Central memory CD8-positive, alpha-beta T cell (primary cell): ENCODE measurements at regions not wholly inside any gene's neighbourhood (a gene's known extent, or its start where the extent isn't known, plus 50 kb on each side); places are given as distances from the start of the nearest gene placed in this dataset.
A peak's percentile ranks its signal among the peaks of the same experiment; 100 is the strongest.
"Not testable (repeated sequence)": the region's sequence is repeated elsewhere in the genome, so short reads cannot be mapped to it uniquely, and the experiment has no call there.

Source experiments
- ATAC-seq: fragments of 150-1000 bp; cut with Tn5 transposase; replicated peaks from 2 replicates; pipeline ENCODE4 v1.10.0; 2022; ENCODE audit warnings: mild to moderate bottlenecking, moderate FRiP score, moderate number of reproducible peaks; ENCODE audit not compliant: poor library complexity, severe bottlenecking; ENCODE audit errors: extremely low read depth
- DNase-seq, 2 donors: peaks; one replicate each; pipeline ENCODE4 v3.0.0; 2021; ENCODE audit warnings: low spot score in 2 of 2
- H3K27ac Mint-ChIP-seq: one replicate; pipeline ENCODE4 v1.8.0; 2022; ENCODE audit warnings: low read depth, mild to moderate bottlenecking, moderate library complexity, mixed read lengths
- H3K27me3 Mint-ChIP-seq: one replicate; pipeline ENCODE4 v1.8.0; 2022; ENCODE audit warnings: mixed read lengths
- H3K36me3 Mint-ChIP-seq: one replicate; pipeline ENCODE4 v1.8.0; 2022; ENCODE audit warnings: mild to moderate bottlenecking, moderate library complexity, mixed read lengths; ENCODE audit not compliant: insufficient read depth
- H3K4me1 Mint-ChIP-seq: one replicate; pipeline ENCODE4 v1.8.0; 2022; ENCODE audit warnings: mixed read lengths
- H3K4me3 Mint-ChIP-seq: one replicate; pipeline ENCODE4 v1.8.0; 2022; ENCODE audit warnings: mild to moderate bottlenecking, moderate library complexity, mixed read lengths
- H3K9me3 Mint-ChIP-seq: one replicate; pipeline ENCODE4 v1.8.0; 2022; ENCODE audit warnings: mixed read lengths

DNA sequence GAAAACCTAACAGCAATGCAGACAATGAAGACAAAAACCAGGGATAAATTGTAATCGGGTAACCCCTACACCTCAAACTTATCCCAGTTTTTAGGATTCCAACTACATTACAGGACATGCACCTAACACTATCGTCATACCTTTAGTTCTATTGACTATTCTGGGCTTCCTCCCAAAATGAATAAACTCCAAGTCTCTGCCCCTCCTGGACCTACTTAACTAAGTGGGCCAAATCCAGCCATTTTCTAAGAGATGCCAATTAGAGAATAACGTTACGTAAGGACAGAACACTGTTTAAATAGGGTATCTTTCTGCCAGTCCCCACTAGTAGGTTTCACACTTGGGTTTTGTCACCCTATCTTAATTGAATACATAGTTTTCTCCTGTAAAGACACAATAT is 253.1 kb upstream of the MKLN1 start:
- H3K36me3 Mint-ChIP-seq = peaks cover 67% of the 10 kb centered on the region
- ATAC-seq = no peak
- H3K9me3 Mint-ChIP-seq = no peaks in the 10 kb centered on the region
- DNase-seq = no peak
- no peaks in the 10 kb centered on the region for H3K27me3 Mint-ChIP-seq
- no peak overlapping the region for H3K27ac Mint-ChIP-seq
- H3K4me1 Mint-ChIP-seq = peaks cover 56% of the 10 kb centered on the region
- H3K4me3 Mint-ChIP-seq = peak overlapping the region; percentile 65

DNA sequence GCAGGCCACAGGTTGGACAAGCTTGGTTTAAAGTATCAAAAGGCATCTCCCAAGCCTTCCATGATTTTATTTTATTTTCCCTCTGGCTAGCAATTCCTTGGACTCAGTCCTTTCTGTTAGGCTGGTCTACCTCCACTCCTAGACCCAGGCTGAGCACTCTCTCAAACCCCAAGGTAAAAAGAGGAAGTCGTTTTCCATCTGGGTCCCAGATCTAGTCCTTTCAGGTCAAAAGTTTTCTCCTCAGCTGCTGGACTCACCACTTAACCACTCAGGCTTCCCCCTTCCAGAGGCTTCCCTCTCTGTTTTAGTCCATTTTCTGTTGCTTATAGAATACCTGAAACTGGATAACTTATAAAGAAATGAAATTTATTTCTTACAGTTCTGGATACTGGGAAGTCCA is 252.3 kb upstream of the MKLN1 start:
- Mint-ChIP-seq H3K27ac (no peak overlapping the region), H3K27me3 (no peaks in the 10 kb centered on the region), H3K9me3 (no peaks in the 10 kb centered on the region), H3K36me3 (peaks cover 59% of the 10 kb centered on the region), H3K4me3 (peak overlapping the region; percentile 55), H3K4me1 (peaks cover 48% of the 10 kb centered on the region)
- no peak for DNase-seq
- ATAC-seq = no peak

DNA sequence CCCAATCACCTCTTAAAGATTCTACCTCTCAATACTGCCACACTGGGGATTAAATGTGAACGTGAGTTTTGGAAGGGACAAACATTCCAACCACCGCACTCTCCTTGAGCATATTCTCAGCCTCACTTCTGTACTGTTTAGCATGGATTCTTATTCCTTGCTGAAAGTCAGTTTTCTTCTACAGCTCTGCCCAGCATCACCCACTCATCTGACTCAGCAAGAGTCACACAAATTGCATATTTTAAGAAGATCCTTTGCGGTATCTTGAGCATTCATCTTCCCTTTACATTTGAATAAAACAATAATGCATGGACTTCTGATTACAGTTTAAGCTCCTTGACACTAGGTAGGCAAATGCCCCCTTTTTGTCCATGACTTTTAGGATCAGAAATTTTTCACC is 251.6 kb upstream of the MKLN1 start:
- Mint-ChIP-seq H3K4me3 (peak overlapping the region; percentile 55), H3K9me3 (no peaks in the 10 kb centered on the region), H3K27ac (no peak overlapping the region), H3K36me3 (peaks cover 53% of the 10 kb centered on the region), H3K4me1 (peaks cover 45% of the 10 kb centered on the region), H3K27me3 (no peaks in the 10 kb centered on the region)
- ATAC-seq (no peak), DNase-seq (no peak)

DNA sequence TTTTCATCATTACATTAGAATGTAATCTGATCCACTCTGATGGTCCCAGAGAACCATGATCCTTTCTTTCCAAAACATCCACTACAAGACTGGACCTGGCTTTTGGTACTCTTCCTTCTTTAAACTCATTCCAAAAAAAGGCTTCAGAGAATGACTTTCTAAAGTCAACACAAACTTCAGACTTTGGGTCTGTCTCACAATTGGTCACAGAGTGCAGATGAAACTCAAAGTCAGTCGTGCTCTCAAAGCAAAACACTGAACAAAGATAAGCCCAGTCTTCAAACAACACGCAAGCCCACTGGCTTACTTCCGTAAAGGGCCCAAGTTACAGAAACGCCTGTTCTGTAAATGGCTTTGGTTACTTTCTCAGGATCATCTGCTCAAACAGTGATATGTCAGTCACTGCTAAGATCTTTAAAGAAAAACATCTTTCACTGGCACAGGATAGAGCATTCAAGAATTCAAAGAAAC is 250.9 kb upstream of the MKLN1 start:
- H3K27ac Mint-ChIP-seq = no peak overlapping the region
- no peak for ATAC-seq
- H3K27me3 Mint-ChIP-seq = no peaks in the 10 kb centered on the region
- H3K4me3 Mint-ChIP-seq = peak overlapping the region; percentile 55
- DNase-seq = no peak
- peaks cover 50% of the 10 kb centered on the region for H3K36me3 Mint-ChIP-seq
- no peaks in the 10 kb centered on the region for H3K9me3 Mint-ChIP-seq
- H3K4me1 Mint-ChIP-seq = peaks cover 45% of the 10 kb centered on the region

DNA sequence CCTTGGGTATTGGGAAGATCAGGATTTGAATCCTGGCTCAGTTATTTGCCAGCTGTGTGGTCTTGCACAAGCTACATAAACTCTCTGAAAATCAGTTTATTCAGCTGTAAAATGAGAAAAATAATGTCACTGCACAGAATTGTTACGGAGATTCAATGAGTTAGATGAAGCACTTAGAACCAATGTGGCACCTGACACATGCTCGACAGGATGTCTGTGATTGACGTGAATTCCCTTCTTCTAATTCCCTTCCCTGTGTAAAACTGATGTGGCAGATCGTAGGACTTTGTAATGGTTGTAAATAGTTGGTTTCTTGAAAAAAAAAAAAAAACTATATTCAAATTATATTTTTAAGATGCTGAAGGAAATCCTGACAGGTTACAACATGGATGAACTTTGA is 249.9 kb upstream of the MKLN1 start:
- ATAC-seq (no peak), DNase-seq (no peak)
- H3K9me3 Mint-ChIP-seq = no peaks in the 10 kb centered on the region
- peaks cover 50% of the 10 kb centered on the region for H3K4me1 Mint-ChIP-seq
- no peak overlapping the region for H3K27ac Mint-ChIP-seq
- peaks cover 52% of the 10 kb centered on the region for H3K36me3 Mint-ChIP-seq
- H3K4me3 Mint-ChIP-seq = no peak overlapping the region
- no peaks in the 10 kb centered on the region for H3K27me3 Mint-ChIP-seq

DNA sequence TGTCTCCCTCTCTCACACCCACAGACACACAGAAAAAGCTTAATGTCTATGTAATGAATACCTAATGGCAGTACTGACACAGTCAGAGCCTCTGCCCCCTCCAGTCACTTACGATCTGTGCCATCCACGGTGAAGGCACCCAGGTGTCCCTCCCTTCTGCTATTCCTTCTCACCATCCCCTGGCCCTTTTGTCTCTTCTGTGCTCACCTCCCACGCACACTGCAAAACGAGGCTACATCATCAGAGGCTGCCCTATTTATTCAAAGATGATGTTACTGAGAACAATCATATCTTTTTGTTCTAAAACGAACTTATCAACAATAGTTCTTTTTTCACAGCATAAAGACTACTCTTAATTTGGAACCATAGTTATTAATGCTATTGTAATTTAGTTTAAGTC is 246.9 kb upstream of the MKLN1 start:
- Mint-ChIP-seq H3K4me1 (peaks cover 44% of the 10 kb centered on the region), H3K27me3 (no peaks in the 10 kb centered on the region), H3K4me3 (no peak overlapping the region), H3K9me3 (no peaks in the 10 kb centered on the region), H3K36me3 (peaks cover 49% of the 10 kb centered on the region), H3K27ac (no peak overlapping the region)
- DNase-seq (no peak), ATAC-seq (no peak)

DNA sequence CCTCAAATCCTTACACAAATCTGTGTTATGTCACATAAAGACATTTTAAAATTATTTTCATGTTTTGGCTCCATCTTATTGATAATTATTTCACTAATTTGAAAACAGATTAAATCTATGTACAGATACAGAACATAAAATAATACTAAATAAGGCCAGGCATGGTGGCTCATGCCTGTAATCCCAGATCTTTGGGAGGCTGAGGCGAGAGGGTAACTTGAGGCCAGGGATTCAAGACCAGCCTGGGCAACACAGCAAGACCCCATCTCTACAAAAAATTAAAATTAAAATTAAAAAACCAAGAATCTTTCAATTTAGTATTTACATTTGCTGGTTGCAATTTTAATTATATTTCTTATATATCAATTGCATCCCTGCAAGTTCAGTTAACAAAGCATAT is 246.4 kb upstream of the MKLN1 start:
- ATAC-seq = no peak
- H3K4me3 Mint-ChIP-seq = no peak overlapping the region
- peak overlapping the region; percentile 86 for H3K27ac Mint-ChIP-seq
- peaks cover 47% of the 10 kb centered on the region for H3K36me3 Mint-ChIP-seq
- no peaks in the 10 kb centered on the region for H3K9me3 Mint-ChIP-seq
- H3K27me3 Mint-ChIP-seq = no peaks in the 10 kb centered on the region
- DNase-seq = no peak
- H3K4me1 Mint-ChIP-seq = peaks cover 39% of the 10 kb centered on the region

DNA sequence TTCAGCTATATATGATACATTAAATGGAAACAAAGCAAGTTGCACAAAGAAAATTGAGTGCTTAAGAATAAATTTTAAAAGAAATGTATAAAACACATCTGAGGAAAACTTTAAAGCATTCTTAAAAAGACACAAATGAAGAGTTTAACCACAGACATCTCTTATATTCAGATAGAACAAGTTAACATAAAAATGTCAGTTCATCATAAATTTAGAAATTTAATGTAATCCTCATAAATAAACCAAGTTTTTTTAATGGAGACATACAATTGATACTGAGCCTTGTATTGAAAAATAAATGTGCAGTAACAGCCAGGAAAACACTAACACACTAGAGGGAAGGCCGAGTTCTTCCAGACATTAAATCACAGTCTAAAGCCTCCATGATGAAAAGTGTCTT is 243.9 kb upstream of the MKLN1 start:
- H3K27me3 Mint-ChIP-seq = no peaks in the 10 kb centered on the region
- H3K9me3 Mint-ChIP-seq = no peaks in the 10 kb centered on the region
- H3K36me3 Mint-ChIP-seq = peaks cover 59% of the 10 kb centered on the region
- peak overlapping the region; percentile 73 for H3K27ac Mint-ChIP-seq
- no peak overlapping the region for H3K4me3 Mint-ChIP-seq
- no peak for ATAC-seq
- no peak for DNase-seq
- H3K4me1 Mint-ChIP-seq = peaks cover 47% of the 10 kb centered on the region

DNA sequence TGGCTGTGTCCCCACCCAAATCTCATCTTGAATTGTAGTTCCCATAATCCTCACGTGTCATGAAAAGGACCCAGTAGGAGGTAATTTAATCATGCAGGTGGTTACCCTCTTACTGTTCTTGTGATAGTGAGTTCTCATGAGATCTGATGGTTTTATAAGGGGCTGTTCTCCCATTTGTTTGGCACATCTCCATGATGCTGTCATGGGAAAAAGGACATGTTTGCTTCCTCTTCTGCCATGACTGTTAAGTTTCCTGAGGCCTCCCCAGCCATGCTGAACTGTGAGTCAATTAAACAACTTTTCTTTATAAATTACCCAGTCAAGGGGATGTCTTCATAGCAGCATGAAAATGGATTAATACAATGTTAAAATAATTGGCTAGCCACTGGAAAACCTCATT is 243.3 kb upstream of the MKLN1 start:
- Mint-ChIP-seq H3K27ac (peak overlapping the region; percentile 73), H3K4me3 (peak overlapping the region; percentile 52), H3K4me1 (peaks cover 52% of the 10 kb centered on the region), H3K36me3 (peaks cover 65% of the 10 kb centered on the region)
- not testable (repeated sequence) for ATAC-seq, H3K27me3 Mint-ChIP-seq, H3K9me3 Mint-ChIP-seq, DNase-seq

DNA sequence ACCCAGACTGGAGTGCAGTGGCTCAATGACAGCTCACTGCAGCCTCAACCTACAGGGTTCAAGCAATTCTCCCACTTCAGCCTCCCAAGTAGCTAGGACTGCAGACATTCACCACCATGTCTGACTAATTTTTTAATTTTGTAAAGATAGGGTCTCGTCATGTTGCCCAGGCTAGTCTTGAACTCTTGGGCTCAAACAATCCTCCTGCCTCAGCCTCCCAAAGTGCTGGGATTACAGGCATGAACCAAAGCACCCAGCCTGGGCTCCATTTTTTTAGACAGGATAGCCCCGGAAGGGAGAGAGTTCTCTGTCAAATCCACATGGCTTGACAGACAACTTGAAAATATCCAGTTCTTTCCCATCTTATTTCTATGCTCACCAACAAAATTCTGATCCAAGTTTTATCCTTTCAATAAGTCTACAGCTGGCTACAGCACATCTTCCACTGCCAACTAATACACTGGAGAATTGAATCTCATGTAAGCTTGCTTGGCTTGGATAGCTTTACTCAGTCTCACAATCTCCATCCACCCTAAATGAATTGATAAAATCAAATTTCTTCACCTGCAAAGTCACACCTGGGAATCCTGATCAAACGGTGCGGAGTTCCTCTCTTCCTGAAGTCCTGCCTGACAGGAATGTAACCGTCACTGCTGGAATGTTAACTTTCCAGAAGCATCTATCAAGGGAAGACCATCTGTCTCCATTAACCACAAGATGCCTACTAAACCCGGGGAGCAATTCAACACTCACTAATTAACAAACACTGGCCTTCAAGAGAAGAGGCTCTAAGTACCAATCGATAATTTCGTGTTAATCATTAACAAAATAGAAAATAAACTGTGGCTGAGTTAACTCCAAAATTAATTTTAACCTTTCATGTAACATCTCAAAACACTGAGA is 239.7 kb upstream of the MKLN1 start:
- Mint-ChIP-seq H3K27me3 (no peaks in the 10 kb centered on the region), H3K4me3 (peak overlapping the region; percentile 55)

DNA sequence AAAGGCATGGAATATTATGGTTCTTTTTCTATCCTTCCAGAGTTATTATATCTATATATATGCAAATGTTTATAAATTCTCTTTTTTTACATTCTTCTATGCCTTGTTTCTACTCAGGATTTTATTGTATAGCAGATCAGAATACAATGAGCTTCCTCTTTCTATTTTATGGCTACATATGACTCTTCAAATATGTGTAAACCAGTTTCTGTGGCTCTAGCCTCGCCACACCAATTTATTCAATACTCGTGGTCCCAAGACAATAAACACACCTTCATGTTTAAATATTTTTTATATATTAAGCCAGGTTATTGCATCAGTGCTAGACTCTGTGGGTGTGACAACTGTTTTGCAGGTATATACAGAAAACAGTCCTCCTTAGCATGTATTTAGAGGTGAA is 237.5 kb upstream of the MKLN1 start:
- Mint-ChIP-seq H3K27ac (peak overlapping the region; percentile 100), H3K4me1 (peaks cover 81% of the 10 kb centered on the region), H3K27me3 (no peaks in the 10 kb centered on the region), H3K36me3 (peaks cover 88% of the 10 kb centered on the region), H3K4me3 (peak overlapping the region; percentile 47), H3K9me3 (no peaks in the 10 kb centered on the region)
- DNase-seq (no peak), ATAC-seq (no peak)

More for the DNA sequence above, 239.7 kb upstream of the MKLN1 start:
- Mint-ChIP-seq H3K27ac (peak overlapping the region; percentile 33), H3K4me1 (peaks cover 78% of the 10 kb centered on the region), H3K9me3 (no peaks in the 10 kb centered on the region), H3K36me3 (peaks cover 84% of the 10 kb centered on the region)
- DNase-seq = no peak
- ATAC-seq = no peak

DNA sequence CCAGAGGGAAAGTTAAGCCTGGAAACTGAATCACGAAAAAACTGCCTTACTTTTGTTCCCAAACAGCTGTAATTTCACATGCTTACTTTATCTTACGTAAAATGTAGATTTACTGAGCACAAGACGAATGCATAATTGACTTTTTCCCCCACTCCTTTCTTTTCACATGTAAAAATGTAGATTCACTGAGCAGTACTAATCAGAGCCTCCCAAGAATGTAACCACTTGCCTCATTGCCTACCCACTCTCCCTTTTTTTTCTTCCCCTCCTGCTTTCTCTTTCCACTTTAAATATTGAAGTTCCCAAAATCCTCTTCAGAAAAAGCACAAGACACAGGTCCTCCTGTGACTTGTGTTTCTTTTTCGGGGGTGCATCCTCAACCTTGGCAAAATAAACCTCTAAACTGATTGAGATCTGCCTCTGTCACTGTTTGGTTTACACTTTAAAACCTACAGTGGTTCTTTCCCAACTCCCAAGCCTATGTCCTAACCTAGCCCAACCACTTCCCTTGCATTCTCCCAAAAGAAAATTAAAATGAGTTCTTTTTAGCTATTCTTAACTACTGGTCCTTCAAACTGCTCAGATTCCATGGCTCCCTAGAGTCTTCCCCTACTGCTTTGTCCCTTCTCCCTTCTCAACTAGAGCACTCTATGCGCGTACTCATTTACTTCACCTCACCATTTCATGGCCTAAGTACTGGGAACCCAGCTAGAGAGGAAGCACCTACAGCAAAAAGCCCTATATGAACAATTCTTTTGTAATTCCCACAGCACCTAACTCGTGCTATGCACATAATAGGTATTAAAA is 236.6 kb upstream of the MKLN1 start:
- ATAC-seq = no peak
- H3K4me3 Mint-ChIP-seq = peak overlapping the region; percentile 38

More for the DNA sequence above, 236.6 kb upstream of the MKLN1 start:
- Mint-ChIP-seq H3K4me1 (peaks cover 83% of the 10 kb centered on the region), H3K27ac (peak overlapping the region; percentile 100), H3K36me3 (peaks cover 88% of the 10 kb centered on the region), H3K27me3 (no peaks in the 10 kb centered on the region), H3K9me3 (no peaks in the 10 kb centered on the region)
- DNase-seq = no peak
